ENCODE measurements at regions not wholly inside any gene's neighbourhood (a gene's known extent, or its start where the extent isn't known, plus 50 kb on each side); places are given as distances from the start of the nearest gene placed in this dataset.
"Not testable (repeated sequence)": the region's sequence is repeated elsewhere in the genome, so short reads cannot be mapped to it uniquely, and the experiment has no call there.

DNA sequence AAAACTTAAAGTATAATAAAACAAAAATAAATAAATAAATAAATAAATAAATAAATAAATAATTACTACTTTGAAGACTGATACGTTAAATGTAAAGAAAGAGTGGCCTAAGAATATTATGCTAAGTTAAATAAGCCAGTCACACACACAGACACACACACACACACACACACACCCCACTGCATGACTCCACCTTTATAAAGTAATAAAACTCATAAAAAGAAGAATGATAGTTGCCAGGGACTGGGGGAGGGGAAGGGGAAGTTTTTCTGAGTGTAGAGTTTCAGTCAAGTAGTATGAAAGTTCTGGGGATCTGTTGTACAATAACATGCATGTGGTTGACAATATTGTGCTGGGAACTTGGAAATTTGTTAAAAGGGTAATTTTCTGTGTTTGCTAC lies 1237.5 kb upstream of the GYPC start:
- Histone ChIP-seq H3K79me2 (ENCODE audit: insufficient read depth, low read length) (no peaks in the 10 kb centered on the region), H3K9me3 (ENCODE audit: insufficient read depth, low read depth, low read length) (no peaks in the 10 kb centered on the region), H3K4me1 (ENCODE audit: insufficient read depth, low read length, poor library complexity, severe bottlenecking) (no peaks in the 10 kb centered on the region), H3K9me2 (replicated peaks; ENCODE audit: low read depth, low read length) (no peaks in the 10 kb centered on the region), H3K9ac (ENCODE audit: low read depth, low read length, poor library complexity, severe bottlenecking) (no peak overlapping the region), H3K27me3 (ENCODE audit: insufficient read depth, low read length, poor library complexity, severe bottlenecking) (no peaks in the 10 kb centered on the region), H3F3A (ENCODE audit: low read depth) (no peaks in the 10 kb centered on the region), H3K36me3 (ENCODE audit: insufficient read depth, low read length) (no peaks in the 10 kb centered on the region), H4K20me1 (ENCODE audit: insufficient read depth, low read length, poor library complexity, severe bottlenecking) (no peaks in the 10 kb centered on the region), H2AFZ (ENCODE audit: low read length) (no peak overlapping the region), H3K4me2 (ENCODE audit: low read depth, low read length, poor library complexity, severe bottlenecking) (no peak overlapping the region), H3K4me3 (ENCODE audit: low read length, poor library complexity, severe bottlenecking) (no peak overlapping the region)
- no peak for TF ChIP-seq EZH2phosphoT487 (IDR thresholded peaks at IDR 0.05; ENCODE audit: borderline replicate concordance)
- TF ChIP-seq, protein P1, sequence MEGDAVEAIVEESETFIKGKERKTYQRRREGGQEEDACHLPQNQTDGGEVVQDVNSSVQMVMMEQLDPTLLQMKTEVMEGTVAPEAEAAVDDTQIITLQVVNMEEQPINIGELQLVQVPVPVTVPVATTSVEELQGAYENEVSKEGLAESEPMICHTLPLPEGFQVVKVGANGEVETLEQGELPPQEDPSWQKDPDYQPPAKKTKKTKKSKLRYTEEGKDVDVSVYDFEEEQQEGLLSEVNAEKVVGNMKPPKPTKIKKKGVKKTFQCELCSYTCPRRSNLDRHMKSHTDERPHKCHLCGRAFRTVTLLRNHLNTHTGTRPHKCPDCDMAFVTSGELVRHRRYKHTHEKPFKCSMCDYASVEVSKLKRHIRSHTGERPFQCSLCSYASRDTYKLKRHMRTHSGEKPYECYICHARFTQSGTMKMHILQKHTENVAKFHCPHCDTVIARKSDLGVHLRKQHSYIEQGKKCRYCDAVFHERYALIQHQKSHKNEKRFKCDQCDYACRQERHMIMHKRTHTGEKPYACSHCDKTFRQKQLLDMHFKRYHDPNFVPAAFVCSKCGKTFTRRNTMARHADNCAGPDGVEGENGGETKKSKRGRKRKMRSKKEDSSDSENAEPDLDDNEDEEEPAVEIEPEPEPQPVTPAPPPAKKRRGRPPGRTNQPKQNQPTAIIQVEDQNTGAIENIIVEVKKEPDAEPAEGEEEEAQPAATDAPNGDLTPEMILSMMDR (conservative IDR thresholded peaks at IDR 0.05; ENCODE audit: low read length): no peak

GRCh38 chr2:125422198-125422770 lies 1233.7 kb upstream of the GYPC start:
- not testable (repeated sequence) for H3K27me3 ChIP-seq (ENCODE audit: insufficient read depth, low read length, poor library complexity, severe bottlenecking); H3F3A ChIP-seq (ENCODE audit: low read depth); H3K4me3 ChIP-seq (ENCODE audit: low read length, poor library complexity, severe bottlenecking); H3K4me2 ChIP-seq (ENCODE audit: low read depth, low read length, poor library complexity, severe bottlenecking); H3K79me2 ChIP-seq (ENCODE audit: insufficient read depth, low read length); H3K36me3 ChIP-seq (ENCODE audit: insufficient read depth, low read length); H2AFZ ChIP-seq (ENCODE audit: low read length); H3K9me3 ChIP-seq (ENCODE audit: insufficient read depth, low read depth, low read length); H4K20me1 ChIP-seq (ENCODE audit: insufficient read depth, low read length, poor library complexity, severe bottlenecking); H3K4me1 ChIP-seq (ENCODE audit: insufficient read depth, low read length, poor library complexity, severe bottlenecking); H3K9ac ChIP-seq (ENCODE audit: low read depth, low read length, poor library complexity, severe bottlenecking); H3K9me2 ChIP-seq (replicated peaks; ENCODE audit: low read depth, low read length)

GRCh38 chr2:125424266-125424785 lies 1231.6 kb upstream of the GYPC start:
- Histone ChIP-seq H3K4me3 (ENCODE audit: low read length, poor library complexity, severe bottlenecking) (no peak overlapping the region), H3K36me3 (ENCODE audit: insufficient read depth, low read length) (no peaks in the 10 kb centered on the region), H3K9ac (ENCODE audit: low read depth, low read length, poor library complexity, severe bottlenecking) (no peak overlapping the region), H3F3A (ENCODE audit: low read depth) (no peaks in the 10 kb centered on the region), H3K9me2 (replicated peaks; ENCODE audit: low read depth, low read length) (no peaks in the 10 kb centered on the region), H3K4me2 (ENCODE audit: low read depth, low read length, poor library complexity, severe bottlenecking) (no peak overlapping the region), H3K4me1 (ENCODE audit: insufficient read depth, low read length, poor library complexity, severe bottlenecking) (no peaks in the 10 kb centered on the region), H3K9me3 (ENCODE audit: insufficient read depth, low read depth, low read length) (no peaks in the 10 kb centered on the region), H3K79me2 (ENCODE audit: insufficient read depth, low read length) (no peaks in the 10 kb centered on the region), H3K27me3 (ENCODE audit: insufficient read depth, low read length, poor library complexity, severe bottlenecking) (no peaks in the 10 kb centered on the region), H4K20me1 (ENCODE audit: insufficient read depth, low read length, poor library complexity, severe bottlenecking) (no peaks in the 10 kb centered on the region), H2AFZ (ENCODE audit: low read length) (no peak overlapping the region)
- TF ChIP-seq, protein P1 (conservative IDR thresholded peaks at IDR 0.05; ENCODE audit: low read length): no peak
- TF ChIP-seq EZH2phosphoT487 (IDR thresholded peaks at IDR 0.05; ENCODE audit: borderline replicate concordance): no peak

DNA sequence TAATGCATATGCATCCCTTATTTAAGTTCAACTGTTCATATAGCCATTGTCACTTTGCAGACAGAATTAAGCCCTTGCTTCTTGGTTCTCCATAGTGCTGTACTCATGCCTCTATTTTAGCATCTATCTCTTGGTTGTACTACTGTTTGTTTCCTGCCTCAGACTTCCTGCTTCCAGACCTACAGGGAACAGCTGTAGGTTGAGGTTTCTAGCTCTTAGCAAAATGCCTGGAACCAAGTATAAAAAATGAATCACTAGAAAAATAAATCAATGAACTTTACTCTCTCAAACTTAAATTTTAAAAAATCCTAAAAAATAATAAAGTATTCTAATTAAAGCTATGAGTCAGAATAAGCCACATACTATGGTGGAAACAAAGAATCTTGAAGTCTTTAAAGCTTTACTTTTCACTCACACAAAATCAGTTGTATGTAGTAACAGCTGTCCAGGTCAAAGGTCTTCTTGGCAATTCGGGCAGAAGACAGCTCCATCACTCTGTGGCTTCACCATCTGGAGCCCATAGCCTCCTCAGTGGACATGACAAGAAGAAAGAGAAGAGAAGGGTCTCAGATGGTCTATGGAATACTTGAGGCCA lies 1228.1 kb upstream of the GYPC start:
- no peak overlapping the region for H3K4me2 ChIP-seq (ENCODE audit: low read depth, low read length, poor library complexity, severe bottlenecking)
- H3K4me1 ChIP-seq (ENCODE audit: insufficient read depth, low read length, poor library complexity, severe bottlenecking): no peaks in the 10 kb centered on the region

More for the DNA sequence above, 1228.1 kb upstream of the GYPC start:
- Histone ChIP-seq H3K4me3 (ENCODE audit: low read length, poor library complexity, severe bottlenecking) (no peak overlapping the region), H3K9ac (ENCODE audit: low read depth, low read length, poor library complexity, severe bottlenecking) (no peak overlapping the region), H3K9me3 (ENCODE audit: insufficient read depth, low read depth, low read length) (no peaks in the 10 kb centered on the region), H3K36me3 (ENCODE audit: insufficient read depth, low read length) (no peaks in the 10 kb centered on the region), H3K79me2 (ENCODE audit: insufficient read depth, low read length) (no peaks in the 10 kb centered on the region), H3F3A (ENCODE audit: low read depth) (no peaks in the 10 kb centered on the region), H2AFZ (ENCODE audit: low read length) (no peak overlapping the region), H3K9me2 (replicated peaks; ENCODE audit: low read depth, low read length) (no peaks in the 10 kb centered on the region), H3K27me3 (ENCODE audit: insufficient read depth, low read length, poor library complexity, severe bottlenecking) (no peaks in the 10 kb centered on the region), H4K20me1 (ENCODE audit: insufficient read depth, low read length, poor library complexity, severe bottlenecking) (no peaks in the 10 kb centered on the region)
- no peak for TF ChIP-seq EZH2phosphoT487 (IDR thresholded peaks at IDR 0.05; ENCODE audit: borderline replicate concordance)

Data from Loucy (cell line).